ENCODE measurements at regions not wholly inside any gene's neighbourhood (a gene's known extent, or its start where the extent isn't known, plus 50 kb on each side); places are given as distances from the start of the nearest gene placed in this dataset.

DNA sequence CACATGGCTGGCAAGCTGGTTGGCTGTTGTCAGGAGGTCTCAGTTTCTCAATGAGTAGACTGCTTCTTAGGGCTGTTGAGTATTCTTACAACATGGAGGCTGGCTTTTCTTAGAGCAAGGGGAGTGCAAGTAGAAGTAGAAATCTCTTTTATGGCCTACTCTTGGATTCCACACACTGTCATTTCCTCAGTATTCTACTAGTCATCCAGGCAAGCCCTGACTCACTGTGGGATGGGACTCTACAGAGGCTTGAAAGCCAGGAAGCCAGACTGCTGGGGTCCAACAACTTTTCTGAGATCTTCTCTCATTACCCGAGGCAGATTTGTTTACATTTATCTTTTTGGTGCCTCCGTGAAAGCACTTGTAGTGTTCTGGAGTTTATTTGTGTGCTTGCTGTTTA is 196.2 kb upstream of the APP start:
- DNase-seq (ENCODE audit: low read depth, low spot score) = no peak

GRCh38 chr21:26365849-26366248 is 195.3 kb upstream of the APP start:
- no peak for ATAC-seq

More for the DNA sequence above, 196.2 kb upstream of the APP start:
- no peak overlapping the region for H3K27ac ChIP-seq (ENCODE audit: low read length)
- TF ChIP-seq SIN3A (IDR thresholded peaks at IDR 0.05; ENCODE audit: borderline replicate concordance, insufficient read depth, low read depth, low read length) = no peak
- TF ChIP-seq, protein P1, sequence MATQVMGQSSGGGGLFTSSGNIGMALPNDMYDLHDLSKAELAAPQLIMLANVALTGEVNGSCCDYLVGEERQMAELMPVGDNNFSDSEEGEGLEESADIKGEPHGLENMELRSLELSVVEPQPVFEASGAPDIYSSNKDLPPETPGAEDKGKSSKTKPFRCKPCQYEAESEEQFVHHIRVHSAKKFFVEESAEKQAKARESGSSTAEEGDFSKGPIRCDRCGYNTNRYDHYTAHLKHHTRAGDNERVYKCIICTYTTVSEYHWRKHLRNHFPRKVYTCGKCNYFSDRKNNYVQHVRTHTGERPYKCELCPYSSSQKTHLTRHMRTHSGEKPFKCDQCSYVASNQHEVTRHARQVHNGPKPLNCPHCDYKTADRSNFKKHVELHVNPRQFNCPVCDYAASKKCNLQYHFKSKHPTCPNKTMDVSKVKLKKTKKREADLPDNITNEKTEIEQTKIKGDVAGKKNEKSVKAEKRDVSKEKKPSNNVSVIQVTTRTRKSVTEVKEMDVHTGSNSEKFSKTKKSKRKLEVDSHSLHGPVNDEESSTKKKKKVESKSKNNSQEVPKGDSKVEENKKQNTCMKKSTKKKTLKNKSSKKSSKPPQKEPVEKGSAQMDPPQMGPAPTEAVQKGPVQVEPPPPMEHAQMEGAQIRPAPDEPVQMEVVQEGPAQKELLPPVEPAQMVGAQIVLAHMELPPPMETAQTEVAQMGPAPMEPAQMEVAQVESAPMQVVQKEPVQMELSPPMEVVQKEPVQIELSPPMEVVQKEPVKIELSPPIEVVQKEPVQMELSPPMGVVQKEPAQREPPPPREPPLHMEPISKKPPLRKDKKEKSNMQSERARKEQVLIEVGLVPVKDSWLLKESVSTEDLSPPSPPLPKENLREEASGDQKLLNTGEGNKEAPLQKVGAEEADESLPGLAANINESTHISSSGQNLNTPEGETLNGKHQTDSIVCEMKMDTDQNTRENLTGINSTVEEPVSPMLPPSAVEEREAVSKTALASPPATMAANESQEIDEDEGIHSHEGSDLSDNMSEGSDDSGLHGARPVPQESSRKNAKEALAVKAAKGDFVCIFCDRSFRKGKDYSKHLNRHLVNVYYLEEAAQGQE (IDR thresholded peaks at IDR 0.05; ENCODE audit: insufficient read depth in 1 of 2, low read depth in 2 of 2, low read length in 1 of 2) = no peak
- no peak for TF ChIP-seq POLR2AphosphoS5 (IDR thresholded peaks at IDR 0.05; ENCODE audit: low read depth, low read length)
- TF ChIP-seq CTCF (IDR thresholded peaks at IDR 0.05) = no peak
- no peak for TF ChIP-seq TCF7L2 (IDR thresholded peaks at IDR 0.05; ENCODE audit: low read depth, low read length)
- no peak for ATAC-seq
- H3K4me1 ChIP-seq (ENCODE audit: control insufficient read depth, insufficient read depth, low read length) = no peaks in the 10 kb centered on the region
- no peaks in the 10 kb centered on the region for H3K27me3 ChIP-seq (ENCODE audit: control insufficient read depth, insufficient read depth, low read length)
- in situ Hi-C loops (cut with HindIII; ENCODE audit: low pct_unique_long_range_greater_than_20kb, low sequenced_read_pairs) = no loop called here
- H3K9me3 ChIP-seq (ENCODE audit: control insufficient read depth, insufficient read depth, low read depth, low read length) = no peaks in the 10 kb centered on the region
- H3K4me3 ChIP-seq (ENCODE audit: low read depth in 2 of 2, low read length in 2 of 2) = no peak overlapping the region
- intact Hi-C loops (cut with micrococcal nuclease; ENCODE audit: unreplicated experiment) = no loop called here
- ChIA-PET CTCF (no interaction called here), POLR2A (no interaction called here)
- no TSS peak for BruUV-seq (replicated peaks)
- no peaks in the 10 kb centered on the region; the same call in 1 of the 2 replicates for H3K36me3 ChIP-seq (ENCODE audit: control insufficient read depth, insufficient read depth, low read length)

More at GRCh38 chr21:26365849-26366248, 195.3 kb upstream of the APP start:
- intact Hi-C loops (cut with micrococcal nuclease; ENCODE audit: unreplicated experiment) (no loop called here), in situ Hi-C loops (cut with HindIII; ENCODE audit: low pct_unique_long_range_greater_than_20kb, low sequenced_read_pairs) (no loop called here)
- ChIA-PET CTCF (no interaction called here), POLR2A (no interaction called here)
- Histone ChIP-seq H3K9me3 (ENCODE audit: control insufficient read depth, insufficient read depth, low read depth, low read length) (no peaks in the 10 kb centered on the region), H3K27me3 (ENCODE audit: control insufficient read depth, insufficient read depth, low read length) (no peaks in the 10 kb centered on the region), H3K4me1 (ENCODE audit: control insufficient read depth, insufficient read depth, low read length) (no peaks in the 10 kb centered on the region), H3K36me3 (ENCODE audit: control insufficient read depth, insufficient read depth, low read length) (no peaks in the 10 kb centered on the region; the same call in 1 of the 2 replicates), H3K4me3 (ENCODE audit: low read depth in 2 of 2, low read length in 2 of 2) (no peak overlapping the region), H3K27ac (ENCODE audit: low read length) (no peak overlapping the region)
- BruUV-seq (replicated peaks) = no TSS peak
- TF ChIP-seq POLR2AphosphoS5 (IDR thresholded peaks at IDR 0.05; ENCODE audit: low read depth, low read length) = no peak
- TF ChIP-seq, protein P1 (IDR thresholded peaks at IDR 0.05; ENCODE audit: insufficient read depth in 1 of 2, low read depth in 2 of 2, low read length in 1 of 2) = no peak
- TF ChIP-seq CTCF (IDR thresholded peaks at IDR 0.05) = no peak
- TF ChIP-seq TCF7L2 (IDR thresholded peaks at IDR 0.05; ENCODE audit: low read depth, low read length) = no peak
- TF ChIP-seq SIN3A (IDR thresholded peaks at IDR 0.05; ENCODE audit: borderline replicate concordance, insufficient read depth, low read depth, low read length) = no peak
- no peak for DNase-seq (ENCODE audit: low read depth, low spot score)

Measured in Panc1 (cell line).